Activated CD4-positive, alpha-beta T cell treated with anti-CD3 and anti-CD28 coated beads for 36 hours (primary cell): ENCODE measurements at regions not wholly inside any gene's neighbourhood (a gene's known extent, or its start where the extent isn't known, plus 50 kb on each side); places are given as distances from the start of the nearest gene placed in this dataset.

Experiments
- ATAC-seq: fragments of 200-7000 bp; cut with Tn5 transposase; one replicate; pipeline ENCODE4 v1.10.0; 2021; ENCODE audit warnings: mild to moderate bottlenecking, moderate library complexity
- CTCF ChIA-PET: fragments of 350-600 bp; sonication (Branson Sonifier 250); formaldehyde crosslinking; loops from one replicate; lab custom pipeline; 2021; ENCODE audit warnings: antibody characterized with exemption; lab: Charles Lee
- POLR2A ChIA-PET: fragments of 350-600 bp; sonication (Branson Sonifier 250); formaldehyde crosslinking; loops from one replicate; lab custom pipeline; 2021; ENCODE audit warnings: antibody characterized with exemption, inconsistent platforms; lab: Charles Lee
- DNase-seq: peaks from one replicate; pipeline ENCODE4 v3.0.0-alpha.2; 2020
- H3K27ac Mint-ChIP-seq: one replicate; pipeline ENCODE4 v1.8.0; 2021; ENCODE audit warnings: mixed read lengths
- H3K27me3 Mint-ChIP-seq: one replicate; pipeline ENCODE4 v1.8.0; 2021; ENCODE audit warnings: mixed read lengths
- H3K36me3 Mint-ChIP-seq: one replicate; pipeline ENCODE4 v1.8.0; 2021; ENCODE audit warnings: low read depth, mixed read lengths
- H3K4me1 Mint-ChIP-seq: one replicate; pipeline ENCODE4 v1.8.0; 2021; ENCODE audit warnings: mixed read lengths
- H3K4me3 Mint-ChIP-seq: one replicate; pipeline ENCODE4 v1.8.0; 2021; ENCODE audit warnings: mild to moderate bottlenecking, moderate library complexity, mixed read lengths
- H3K9me3 Mint-ChIP-seq: one replicate; pipeline ENCODE4 v1.8.0; 2021; ENCODE audit warnings: low read depth, mixed read lengths
- intact Hi-C, 2 experiments: fragments of 100-400 bp; cut with DNase I in 1 of 2; cut with micrococcal nuclease in 1 of 2; formaldehyde crosslinking; loops; one replicate each; pipeline versions ENCODE4 v1.14.2 to v1.15.1; 2022 to 2024; cut with DNase I, micrococcal nuclease

- DNase-seq (no peak), ATAC-seq (no peak)
- Mint-ChIP-seq H3K4me1 (no peaks in the 10 kb centered on the region), H3K27me3 (peaks cover 2% of the 10 kb centered on the region), H3K4me3 (no peak overlapping the region), H3K36me3 (no peaks in the 10 kb centered on the region), H3K27ac (no peak overlapping the region), H3K9me3 (no peaks in the 10 kb centered on the region)
- CTCF ChIA-PET: no interaction called here
- POLR2A ChIA-PET: no interaction called here
- intact Hi-C loops: no loop called here
These were observed 124.9 kb downstream of the MN1 start for GRCh38 chr22:27676545-27677213.

GRCh38 chr22:27677905-27678458 lies 123.6 kb downstream of the MN1 start:
- ChIA-PET CTCF (no interaction called here), POLR2A (no interaction called here)
- ATAC-seq (no peak), DNase-seq (no peak)
- no peaks in the 10 kb centered on the region for H3K36me3 Mint-ChIP-seq
- H3K4me1 Mint-ChIP-seq: no peaks in the 10 kb centered on the region
- H3K27me3 Mint-ChIP-seq: peaks cover 2% of the 10 kb centered on the region
- no peak overlapping the region for H3K27ac Mint-ChIP-seq
- intact Hi-C loops: no loop called here
- no peak overlapping the region for H3K4me3 Mint-ChIP-seq
- no peaks in the 10 kb centered on the region for H3K9me3 Mint-ChIP-seq

- H3K4me1 Mint-ChIP-seq: no peaks in the 10 kb centered on the region
- intact Hi-C loops: no loop called here
- no peak for DNase-seq
- POLR2A ChIA-PET: no interaction called here
- CTCF ChIA-PET: no interaction called here
- no peaks in the 10 kb centered on the region for H3K36me3 Mint-ChIP-seq
- ATAC-seq: no peak
- H3K4me3 Mint-ChIP-seq: no peak overlapping the region
- H3K9me3 Mint-ChIP-seq: no peaks in the 10 kb centered on the region
- H3K27me3 Mint-ChIP-seq: peaks cover 2% of the 10 kb centered on the region
- no peak overlapping the region for H3K27ac Mint-ChIP-seq
These were observed 122.4 kb downstream of the MN1 start for GRCh38 chr22:27679176-27679575.

GRCh38 chr22:27679693-27680488 lies 121.7 kb downstream of the MN1 start:
- CTCF ChIA-PET: no interaction called here
- H3K9me3 Mint-ChIP-seq: no peaks in the 10 kb centered on the region
- peaks cover 2% of the 10 kb centered on the region for H3K27me3 Mint-ChIP-seq
- H3K4me1 Mint-ChIP-seq: no peaks in the 10 kb centered on the region
- DNase-seq (no peak), ATAC-seq (no peak)
- intact Hi-C loops: no loop called here
- no peak overlapping the region for H3K4me3 Mint-ChIP-seq
- POLR2A ChIA-PET: no interaction called here
- no peaks in the 10 kb centered on the region for H3K36me3 Mint-ChIP-seq
- no peak overlapping the region for H3K27ac Mint-ChIP-seq

GRCh38 chr22:27680636-27681035 lies 120.9 kb downstream of the MN1 start:
- POLR2A ChIA-PET: no interaction called here
- intact Hi-C loops: no loop called here
- no peak for ATAC-seq

GRCh38 chr22:27681037-27681436 lies 120.5 kb downstream of the MN1 start:
- H3K9me3 Mint-ChIP-seq: no peaks in the 10 kb centered on the region
- intact Hi-C loops: no loop called here
- ATAC-seq (no peak), DNase-seq (no peak)
- CTCF ChIA-PET: no interaction called here
- no peak overlapping the region for H3K27ac Mint-ChIP-seq
- peaks cover 2% of the 10 kb centered on the region for H3K27me3 Mint-ChIP-seq
- H3K4me1 Mint-ChIP-seq: no peaks in the 10 kb centered on the region
- POLR2A ChIA-PET: no interaction called here
- H3K36me3 Mint-ChIP-seq: no peaks in the 10 kb centered on the region
- no peak overlapping the region for H3K4me3 Mint-ChIP-seq

More at GRCh38 chr22:27680636-27681035, 120.9 kb downstream of the MN1 start:
- no peaks in the 10 kb centered on the region for H3K36me3 Mint-ChIP-seq
- no peaks in the 10 kb centered on the region for H3K9me3 Mint-ChIP-seq
- no peak overlapping the region for H3K4me3 Mint-ChIP-seq
- CTCF ChIA-PET: no interaction called here
- no peaks in the 10 kb centered on the region for H3K4me1 Mint-ChIP-seq
- H3K27ac Mint-ChIP-seq: no peak overlapping the region
- H3K27me3 Mint-ChIP-seq: peaks cover 2% of the 10 kb centered on the region
- DNase-seq: no peak

GRCh38 chr22:27682437-27682836 lies 119.1 kb downstream of the MN1 start:
- ATAC-seq (no peak), DNase-seq (no peak)
- Mint-ChIP-seq H3K27ac (no peak overlapping the region), H3K36me3 (no peaks in the 10 kb centered on the region), H3K9me3 (no peaks in the 10 kb centered on the region), H3K4me1 (no peaks in the 10 kb centered on the region), H3K27me3 (peaks cover 2% of the 10 kb centered on the region), H3K4me3 (no peak overlapping the region)
- intact Hi-C loops: no loop called here
- POLR2A ChIA-PET: no interaction called here
- CTCF ChIA-PET: no interaction called here

GRCh38 chr22:27684901-27685300 lies 116.7 kb downstream of the MN1 start:
- ChIA-PET CTCF (no interaction called here), POLR2A (no interaction called here)
- DNase-seq (no peak), ATAC-seq (no peak)
- H3K4me1 Mint-ChIP-seq: no peaks in the 10 kb centered on the region
- intact Hi-C loops: no loop called here
- no peak overlapping the region for H3K27ac Mint-ChIP-seq
- H3K4me3 Mint-ChIP-seq: no peak overlapping the region
- H3K36me3 Mint-ChIP-seq: no peaks in the 10 kb centered on the region
- peaks cover 2% of the 10 kb centered on the region for H3K9me3 Mint-ChIP-seq
- H3K27me3 Mint-ChIP-seq: peaks cover under 1% of the 10 kb centered on the region

- Mint-ChIP-seq H3K36me3 (no peaks in the 10 kb centered on the region), H3K4me3 (no peak overlapping the region), H3K4me1 (no peaks in the 10 kb centered on the region), H3K9me3 (peaks cover 2% of the 10 kb centered on the region), H3K27me3 (peaks cover 3% of the 10 kb centered on the region), H3K27ac (no peak overlapping the region)
- no peak for ATAC-seq
- intact Hi-C loops: no loop called here
- DNase-seq: no peak
- ChIA-PET CTCF (no interaction called here), POLR2A (interaction anchor here (0.6 kb wide), 1 partner anchor 343 kb away, joined by 3 read pairs; no protein-coding TSS in a partner anchor)
These were observed 116.0 kb downstream of the MN1 start for GRCh38 chr22:27685515-27685914.

- ChIA-PET CTCF (no interaction called here), POLR2A (no interaction called here)
- H3K27me3 Mint-ChIP-seq: peaks cover 3% of the 10 kb centered on the region
- H3K4me3 Mint-ChIP-seq: no peak overlapping the region
- H3K27ac Mint-ChIP-seq: no peak overlapping the region
- H3K9me3 Mint-ChIP-seq: peaks cover 2% of the 10 kb centered on the region
- ATAC-seq: no peak
- no peak for DNase-seq
- H3K4me1 Mint-ChIP-seq: no peaks in the 10 kb centered on the region
- H3K36me3 Mint-ChIP-seq: no peaks in the 10 kb centered on the region
- intact Hi-C loops: no loop called here
These were observed 115.6 kb downstream of the MN1 start for GRCh38 chr22:27685970-27686369.

- H3K4me1 Mint-ChIP-seq: no peaks in the 10 kb centered on the region
- ATAC-seq (no peak), DNase-seq (no peak)
- H3K9me3 Mint-ChIP-seq: peaks cover 2% of the 10 kb centered on the region
- ChIA-PET POLR2A (no interaction called here), CTCF (no interaction called here)
- no peaks in the 10 kb centered on the region for H3K36me3 Mint-ChIP-seq
- no peak overlapping the region for H3K27ac Mint-ChIP-seq
- no peak overlapping the region for H3K4me3 Mint-ChIP-seq
- intact Hi-C loops: no loop called here
- peaks cover 3% of the 10 kb centered on the region for H3K27me3 Mint-ChIP-seq
These were observed 115.0 kb downstream of the MN1 start for GRCh38 chr22:27686534-27686933.

GRCh38 chr22:27687984-27688545 lies 113.5 kb downstream of the MN1 start:
- intact Hi-C loops: no loop called here
- ChIA-PET CTCF (no interaction called here), POLR2A (no interaction called here)
- ATAC-seq (no peak), DNase-seq (no peak)
- Mint-ChIP-seq H3K27ac (no peak overlapping the region), H3K27me3 (peaks cover 8% of the 10 kb centered on the region), H3K36me3 (no peaks in the 10 kb centered on the region), H3K4me3 (no peak overlapping the region), H3K4me1 (no peaks in the 10 kb centered on the region), H3K9me3 (peaks cover 2% of the 10 kb centered on the region)
